ENCODE measurements at regions not wholly inside any gene's neighbourhood (a gene's known extent, or its start where the extent isn't known, plus 50 kb on each side); places are given as distances from the start of the nearest gene placed in this dataset.

DNA sequence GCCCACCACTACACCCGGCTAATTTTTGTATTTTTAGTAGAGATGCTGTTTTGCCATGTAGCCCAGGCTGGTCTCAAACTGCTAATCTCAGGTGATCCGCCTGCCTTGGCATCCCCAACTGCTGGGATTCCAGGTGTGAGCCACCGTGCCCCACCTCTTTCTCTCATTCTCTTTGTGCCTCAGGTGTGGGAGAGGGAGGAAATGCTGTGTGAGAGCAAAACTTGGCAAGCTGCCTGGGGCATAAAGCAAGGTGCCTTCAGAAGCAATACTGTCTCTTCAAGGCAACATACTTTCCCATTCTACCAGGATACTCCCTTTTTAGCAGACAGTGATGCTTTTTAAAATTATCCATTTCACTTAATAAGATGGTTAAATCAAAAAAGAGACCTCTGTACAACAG lies 53.2 kb upstream of the RFC3 start:
- Histone ChIP-seq H3K27ac (ENCODE audit: low read length) (no peak overlapping the region), H3K4me1 (ENCODE audit: control insufficient read depth, insufficient read depth, low read length) (no peaks in the 10 kb centered on the region), H3K27me3 (ENCODE audit: control insufficient read depth, insufficient read depth, low read length) (no peaks in the 10 kb centered on the region), H3K36me3 (ENCODE audit: control insufficient read depth, insufficient read depth, low read length) (no peaks in the 10 kb centered on the region), H3K4me3 (ENCODE audit: low read depth in 2 of 2, low read length in 2 of 2) (no peak overlapping the region), H3K9me3 (ENCODE audit: control insufficient read depth, insufficient read depth, low read depth, low read length) (no peaks in the 10 kb centered on the region)
- no TSS peak for BruUV-seq (replicated peaks)
- intact Hi-C loops (cut with micrococcal nuclease; ENCODE audit: unreplicated experiment) (no loop called here), in situ Hi-C loops (cut with HindIII; ENCODE audit: low pct_unique_long_range_greater_than_20kb, low sequenced_read_pairs) (no loop called here)
- POLR2A ChIA-PET: no interaction called here
- ATAC-seq (no peak), DNase-seq (ENCODE audit: low read depth, low spot score) (no peak)
- TF ChIP-seq SIN3A (IDR thresholded peaks at IDR 0.05; ENCODE audit: borderline replicate concordance, insufficient read depth, low read depth, low read length) (no peak), TCF7L2 (IDR thresholded peaks at IDR 0.05; ENCODE audit: low read depth, low read length) (no peak), POLR2AphosphoS5 (IDR thresholded peaks at IDR 0.05; ENCODE audit: low read depth, low read length) (no peak)
- TF ChIP-seq, protein P1, sequence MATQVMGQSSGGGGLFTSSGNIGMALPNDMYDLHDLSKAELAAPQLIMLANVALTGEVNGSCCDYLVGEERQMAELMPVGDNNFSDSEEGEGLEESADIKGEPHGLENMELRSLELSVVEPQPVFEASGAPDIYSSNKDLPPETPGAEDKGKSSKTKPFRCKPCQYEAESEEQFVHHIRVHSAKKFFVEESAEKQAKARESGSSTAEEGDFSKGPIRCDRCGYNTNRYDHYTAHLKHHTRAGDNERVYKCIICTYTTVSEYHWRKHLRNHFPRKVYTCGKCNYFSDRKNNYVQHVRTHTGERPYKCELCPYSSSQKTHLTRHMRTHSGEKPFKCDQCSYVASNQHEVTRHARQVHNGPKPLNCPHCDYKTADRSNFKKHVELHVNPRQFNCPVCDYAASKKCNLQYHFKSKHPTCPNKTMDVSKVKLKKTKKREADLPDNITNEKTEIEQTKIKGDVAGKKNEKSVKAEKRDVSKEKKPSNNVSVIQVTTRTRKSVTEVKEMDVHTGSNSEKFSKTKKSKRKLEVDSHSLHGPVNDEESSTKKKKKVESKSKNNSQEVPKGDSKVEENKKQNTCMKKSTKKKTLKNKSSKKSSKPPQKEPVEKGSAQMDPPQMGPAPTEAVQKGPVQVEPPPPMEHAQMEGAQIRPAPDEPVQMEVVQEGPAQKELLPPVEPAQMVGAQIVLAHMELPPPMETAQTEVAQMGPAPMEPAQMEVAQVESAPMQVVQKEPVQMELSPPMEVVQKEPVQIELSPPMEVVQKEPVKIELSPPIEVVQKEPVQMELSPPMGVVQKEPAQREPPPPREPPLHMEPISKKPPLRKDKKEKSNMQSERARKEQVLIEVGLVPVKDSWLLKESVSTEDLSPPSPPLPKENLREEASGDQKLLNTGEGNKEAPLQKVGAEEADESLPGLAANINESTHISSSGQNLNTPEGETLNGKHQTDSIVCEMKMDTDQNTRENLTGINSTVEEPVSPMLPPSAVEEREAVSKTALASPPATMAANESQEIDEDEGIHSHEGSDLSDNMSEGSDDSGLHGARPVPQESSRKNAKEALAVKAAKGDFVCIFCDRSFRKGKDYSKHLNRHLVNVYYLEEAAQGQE (IDR thresholded peaks at IDR 0.05; ENCODE audit: insufficient read depth in 1 of 2, low read depth in 2 of 2, low read length in 1 of 2): no peak
- TF ChIP-seq, protein P2, sequence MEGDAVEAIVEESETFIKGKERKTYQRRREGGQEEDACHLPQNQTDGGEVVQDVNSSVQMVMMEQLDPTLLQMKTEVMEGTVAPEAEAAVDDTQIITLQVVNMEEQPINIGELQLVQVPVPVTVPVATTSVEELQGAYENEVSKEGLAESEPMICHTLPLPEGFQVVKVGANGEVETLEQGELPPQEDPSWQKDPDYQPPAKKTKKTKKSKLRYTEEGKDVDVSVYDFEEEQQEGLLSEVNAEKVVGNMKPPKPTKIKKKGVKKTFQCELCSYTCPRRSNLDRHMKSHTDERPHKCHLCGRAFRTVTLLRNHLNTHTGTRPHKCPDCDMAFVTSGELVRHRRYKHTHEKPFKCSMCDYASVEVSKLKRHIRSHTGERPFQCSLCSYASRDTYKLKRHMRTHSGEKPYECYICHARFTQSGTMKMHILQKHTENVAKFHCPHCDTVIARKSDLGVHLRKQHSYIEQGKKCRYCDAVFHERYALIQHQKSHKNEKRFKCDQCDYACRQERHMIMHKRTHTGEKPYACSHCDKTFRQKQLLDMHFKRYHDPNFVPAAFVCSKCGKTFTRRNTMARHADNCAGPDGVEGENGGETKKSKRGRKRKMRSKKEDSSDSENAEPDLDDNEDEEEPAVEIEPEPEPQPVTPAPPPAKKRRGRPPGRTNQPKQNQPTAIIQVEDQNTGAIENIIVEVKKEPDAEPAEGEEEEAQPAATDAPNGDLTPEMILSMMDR (IDR thresholded peaks at IDR 0.05): no peak
- CTCF ChIA-PET: no interaction called here

DNA sequence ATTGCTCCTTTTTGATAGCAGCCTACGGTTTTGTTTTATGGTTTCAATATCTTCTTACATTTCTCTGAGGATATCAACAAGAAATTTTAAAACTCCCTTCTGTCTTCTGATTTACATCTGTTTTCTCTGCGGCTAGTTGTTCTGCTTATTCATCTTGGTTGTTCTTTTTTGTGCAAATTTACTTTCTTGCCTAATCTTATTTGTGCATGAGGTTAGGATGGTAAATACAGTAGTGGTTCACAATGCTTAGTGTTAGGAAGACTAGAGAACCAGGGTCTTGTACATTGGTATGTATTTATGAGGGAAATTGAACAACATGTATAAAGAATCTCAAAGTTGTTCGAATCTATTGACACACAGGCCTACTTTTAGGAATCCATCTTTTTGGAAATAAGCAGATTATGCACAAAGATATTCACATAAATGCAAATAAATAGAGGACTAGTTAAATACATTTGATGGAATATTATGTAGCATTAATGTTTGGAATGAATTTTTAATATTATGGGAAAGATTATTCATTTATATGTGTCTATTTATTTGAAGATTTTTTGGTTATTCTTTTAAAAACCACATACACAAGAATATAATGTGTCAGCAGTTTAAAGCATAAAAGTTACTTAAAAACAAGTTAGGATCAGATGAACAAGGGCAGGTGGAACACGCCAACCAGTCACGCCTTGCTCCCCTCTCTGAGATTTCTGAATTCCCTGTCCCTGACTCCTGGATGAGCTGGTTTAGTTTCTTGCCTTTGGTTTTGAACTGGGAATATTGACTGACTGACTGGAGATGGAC lies 51.4 kb upstream of the RFC3 start:
- Histone ChIP-seq H3K27me3 (ENCODE audit: control insufficient read depth, insufficient read depth, low read length) (no peaks in the 10 kb centered on the region), H3K36me3 (ENCODE audit: control insufficient read depth, insufficient read depth, low read length) (no peaks in the 10 kb centered on the region), H3K9me3 (ENCODE audit: control insufficient read depth, insufficient read depth, low read depth, low read length) (no peaks in the 10 kb centered on the region), H3K4me1 (ENCODE audit: control insufficient read depth, insufficient read depth, low read length) (no peaks in the 10 kb centered on the region), H3K4me3 (ENCODE audit: low read depth in 2 of 2, low read length in 2 of 2) (no peak overlapping the region), H3K27ac (ENCODE audit: low read length) (no peak overlapping the region)
- no TSS peak for BruUV-seq (replicated peaks)
- ATAC-seq (no peak), DNase-seq (ENCODE audit: low read depth, low spot score) (no peak)
- in situ Hi-C loops (cut with HindIII; ENCODE audit: low pct_unique_long_range_greater_than_20kb, low sequenced_read_pairs) (no loop called here), intact Hi-C loops (cut with micrococcal nuclease; ENCODE audit: unreplicated experiment) (no loop called here)
- TF ChIP-seq POLR2AphosphoS5 (IDR thresholded peaks at IDR 0.05; ENCODE audit: low read depth, low read length) (no peak), TCF7L2 (IDR thresholded peaks at IDR 0.05; ENCODE audit: low read depth, low read length) (no peak), SIN3A (IDR thresholded peaks at IDR 0.05; ENCODE audit: borderline replicate concordance, insufficient read depth, low read depth, low read length) (no peak)
- TF ChIP-seq, protein P1 (IDR thresholded peaks at IDR 0.05; ENCODE audit: insufficient read depth in 1 of 2, low read depth in 2 of 2, low read length in 1 of 2): no peak
- TF ChIP-seq, protein P2 (IDR thresholded peaks at IDR 0.05): no peak
- POLR2A ChIA-PET: no interaction called here
- CTCF ChIA-PET: no interaction called here

All from Panc1 (cell line).